AG04450 (cell line): ENCODE measurements at regions not wholly inside any gene's neighbourhood (a gene's known extent, or its start where the extent isn't known, plus 50 kb on each side); places are given as distances from the start of the nearest gene placed in this dataset.

Experiments
- CTCF ChIA-PET: fragments of 300-600, 350-600 bp; formaldehyde crosslinking; extraction: SDS; loops from one replicate; lab custom pipeline; 2022; ENCODE audit warnings: antibody characterized with exemption, inconsistent platforms; lab: Charles Lee
- POLR2A ChIA-PET: fragments of 350-600 bp; formaldehyde crosslinking; extraction: SDS; loops from one replicate; lab custom pipeline; 2021; ENCODE audit warnings: antibody characterized with exemption, inconsistent platforms; lab: Yijun Ruan, JAX
- DNase-seq: peaks from one replicate; pipeline ENCODE4 v3.0.0-alpha.2; 2011; ENCODE audit warnings: low read depth, low spot score
- H3K27ac ChIP-seq: one replicate; pipeline ENCODE4 v1.5.1; 2012; ENCODE audit warnings: low read depth, low read length, control low read depth
- H3K27me3 ChIP-seq: one replicate; pipeline ENCODE4 v1.6.0; 2012; ENCODE audit warnings: low read length; ENCODE audit not compliant: control insufficient read depth, insufficient read depth
- H3K4me3 ChIP-seq: 2 replicates; pipeline ENCODE4 v1.5.1; 2011; ENCODE audit warnings: mild to moderate bottlenecking, low read depth, low read length, control low read depth
- H3K9me3 ChIP-seq: 2 replicates; pipeline ENCODE4 v1.5.1; 2012; ENCODE audit warnings: low read length; ENCODE audit not compliant: control insufficient read depth, insufficient read depth
- CTCF ChIP-seq: IDR thresholded peaks from 2 replicates; pipeline ENCODE4 v1.5.1; 2011; ENCODE audit warnings: low read depth, low read length, control low read depth, inconsistent platforms

GRCh38 chr21:23968722-23969647 is 1638.3 kb downstream of the MRPL39 start:
- peak; percentile 7 for DNase-seq
- Histone ChIP-seq H3K27ac (no peak overlapping the region), H3K4me3 (no peak overlapping the region), H3K9me3 (peaks cover 3% of the 10 kb centered on the region; the same call in 1 of the 2 replicates), H3K27me3 (no peaks in the 10 kb centered on the region)
- ChIA-PET POLR2A (no interaction called here), CTCF (interaction anchor here (0.7 to 1.9 kb wide), 6 partner anchors 15 to 44 kb away, joined by 3 to 6 read pairs (median 4); no protein-coding TSS in a partner anchor)
- TF ChIP-seq CTCF, result peak; percentile 71

DNA sequence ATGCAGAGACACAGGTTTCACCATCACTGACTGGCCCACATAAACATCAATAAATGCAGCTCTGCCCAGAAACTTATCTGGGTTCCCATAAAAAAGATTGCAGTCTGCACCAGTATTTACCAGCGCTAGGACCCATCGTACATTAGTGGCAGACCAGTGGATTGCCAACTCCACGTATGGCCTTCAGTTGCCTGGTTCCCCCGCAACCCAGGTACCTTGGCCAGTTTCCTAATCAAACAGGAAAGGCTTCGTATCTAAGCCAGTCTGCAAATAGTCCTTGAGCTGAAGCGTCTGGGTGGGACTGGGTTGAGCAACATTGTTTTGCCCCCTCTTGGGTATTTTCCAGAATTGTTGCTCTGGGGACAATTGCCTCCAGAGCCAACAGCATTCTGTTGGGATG is 1639.3 kb downstream of the MRPL39 start:
- CTCF ChIA-PET, result interaction anchor here (1.1 to 1.9 kb wide), 2 partner anchors 16 to 35 kb away, joined by 3 to 5 read pairs; no protein-coding TSS in a partner anchor
- no peak overlapping the region for H3K4me3 ChIP-seq
- no peak for DNase-seq
- POLR2A ChIA-PET, result no interaction called here
- no peak overlapping the region for H3K27ac ChIP-seq
- H3K27me3 ChIP-seq, result no peaks in the 10 kb centered on the region
- TF ChIP-seq CTCF, result no peak
- H3K9me3 ChIP-seq, result peaks cover 3% of the 10 kb centered on the region; the same call in 1 of the 2 replicates

DNA sequence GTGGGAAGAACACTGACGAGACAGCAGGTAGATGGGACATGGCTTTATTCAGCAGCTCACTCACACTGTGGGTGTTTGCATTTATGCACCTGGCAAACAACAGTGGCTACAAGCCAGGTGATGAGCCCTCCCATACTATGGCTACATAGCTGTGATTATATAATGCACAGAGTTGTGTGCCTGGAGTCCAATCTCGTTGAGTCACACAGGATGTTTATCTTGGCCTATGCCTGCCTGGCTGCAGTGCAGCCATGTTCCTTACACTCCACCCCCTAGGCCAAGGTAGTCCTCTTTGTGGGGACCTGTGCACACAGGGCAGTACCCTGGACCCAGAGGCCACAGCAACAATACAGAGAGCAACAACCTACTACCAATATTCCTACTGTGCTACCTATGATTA is 1643.8 kb downstream of the MRPL39 start:
- Histone ChIP-seq H3K27me3 (no peaks in the 10 kb centered on the region), H3K27ac (no peak overlapping the region), H3K4me3 (no peak overlapping the region), H3K9me3 (peaks cover 3% of the 10 kb centered on the region; the same call in 1 of the 2 replicates)
- CTCF ChIA-PET, result no interaction called here
- POLR2A ChIA-PET, result no interaction called here
- peak; percentile 7 for DNase-seq
- TF ChIP-seq CTCF, result no peak

- H3K4me3 ChIP-seq, result no peak overlapping the region
- H3K9me3 ChIP-seq, result peaks cover 3% of the 10 kb centered on the region; the same call in 1 of the 2 replicates
- DNase-seq, result no peak
- H3K27ac ChIP-seq, result no peak overlapping the region
- ChIA-PET CTCF (interaction anchor here (1.1 kb wide), 1 partner anchor 107 kb away, joined by 3 read pairs; no protein-coding TSS in a partner anchor), POLR2A (no interaction called here)
- no peaks in the 10 kb centered on the region for H3K27me3 ChIP-seq
- TF ChIP-seq CTCF, result no peak
Observed at GRCh38 chr21:23960769-23961168, 1646.5 kb downstream of the MRPL39 start.
